ENCODE measurements at regions not wholly inside any gene's neighbourhood (a gene's known extent, or its start where the extent isn't known, plus 50 kb on each side); places are given as distances from the start of the nearest gene placed in this dataset.
"Not testable (repeated sequence)": the region's sequence is repeated elsewhere in the genome, so short reads cannot be mapped to it uniquely, and the experiment has no call there.

DNA sequence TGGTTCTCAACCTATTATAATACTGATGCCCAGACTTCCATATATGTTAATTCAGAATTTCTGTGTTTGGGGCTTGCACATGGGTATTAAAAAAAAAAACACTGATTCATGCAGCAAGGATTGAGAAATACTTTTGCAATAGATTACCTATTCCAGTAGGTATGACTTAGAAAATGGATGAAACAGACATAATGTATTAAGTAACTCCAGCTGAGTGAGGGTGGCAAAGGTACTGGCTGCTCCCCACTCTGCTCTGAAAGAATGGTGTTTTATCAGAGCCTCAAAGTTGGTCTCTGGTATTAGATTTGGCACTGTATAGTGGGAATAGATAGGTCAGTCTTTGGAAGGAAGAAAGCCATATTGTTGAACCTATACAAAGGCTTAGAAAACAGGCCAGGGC lies 234.3 kb upstream of the FOLH1 start:
- Mint-ChIP-seq H3K4me1 (no peaks in the 10 kb centered on the region), H3K36me3 (ENCODE audit: low read depth) (peaks cover 3% of the 10 kb centered on the region), H3K27ac (no peak overlapping the region), H3K4me3 (no peak overlapping the region), H3K27me3 (no peaks in the 10 kb centered on the region)
- ATAC-seq (no peak), DNase-seq (no peak)
- no peaks in the 10 kb centered on the region for H3K9me3 ChIP-seq (ENCODE audit: control insufficient read depth, low read length, poor library complexity, severe bottlenecking)

DNA sequence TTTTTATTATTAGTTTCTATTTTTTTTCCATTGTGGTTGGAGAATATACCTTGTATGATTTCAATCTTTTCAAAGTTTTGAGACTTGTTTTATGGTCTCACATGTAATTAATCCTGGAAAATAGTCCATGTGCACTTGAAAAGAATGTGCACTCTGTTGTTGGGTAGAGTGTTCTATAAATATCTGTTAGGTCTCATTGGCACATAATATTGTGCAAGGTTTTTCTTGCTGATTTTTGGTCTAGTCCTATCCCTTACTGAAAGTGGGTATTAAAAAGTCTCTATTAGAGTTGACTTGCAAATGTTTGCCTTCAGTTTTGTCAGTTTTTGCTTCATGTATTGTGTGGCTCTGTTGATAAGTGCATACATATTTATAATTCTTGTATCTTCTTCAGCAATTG lies 231.5 kb upstream of the FOLH1 start:
- not testable (repeated sequence) for H3K9me3 ChIP-seq (ENCODE audit: control insufficient read depth, low read length, poor library complexity, severe bottlenecking); H3K4me3 Mint-ChIP-seq; H3K4me1 Mint-ChIP-seq; H3K27ac Mint-ChIP-seq; ATAC-seq; DNase-seq; H3K27me3 Mint-ChIP-seq; H3K36me3 Mint-ChIP-seq (ENCODE audit: low read depth)

DNA sequence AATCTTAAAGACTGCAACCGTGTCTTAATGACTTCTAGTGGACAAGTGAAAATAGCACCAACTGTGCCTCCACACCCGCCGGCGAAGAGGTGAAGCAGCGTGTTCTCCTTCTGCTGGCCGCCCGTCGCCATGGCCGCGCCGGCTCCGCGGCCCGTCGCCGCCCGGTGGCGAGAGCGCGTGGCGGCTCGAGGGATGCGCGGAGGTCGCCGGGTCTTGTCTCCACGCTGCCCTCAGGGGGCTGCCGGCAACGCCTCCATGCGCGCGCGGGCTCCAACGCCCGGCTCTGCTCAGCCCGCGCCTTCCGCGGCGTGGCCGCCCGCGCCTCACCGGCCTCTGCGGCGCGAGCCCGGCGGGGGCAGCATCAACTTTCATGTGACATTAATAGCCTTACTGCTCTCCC lies 225.9 kb upstream of the FOLH1 start:
- not testable (repeated sequence) for H3K4me3 Mint-ChIP-seq; H3K36me3 Mint-ChIP-seq (ENCODE audit: low read depth); H3K9me3 ChIP-seq (ENCODE audit: control insufficient read depth, low read length, poor library complexity, severe bottlenecking); H3K27ac Mint-ChIP-seq; ATAC-seq; DNase-seq; H3K27me3 Mint-ChIP-seq; H3K4me1 Mint-ChIP-seq

DNA sequence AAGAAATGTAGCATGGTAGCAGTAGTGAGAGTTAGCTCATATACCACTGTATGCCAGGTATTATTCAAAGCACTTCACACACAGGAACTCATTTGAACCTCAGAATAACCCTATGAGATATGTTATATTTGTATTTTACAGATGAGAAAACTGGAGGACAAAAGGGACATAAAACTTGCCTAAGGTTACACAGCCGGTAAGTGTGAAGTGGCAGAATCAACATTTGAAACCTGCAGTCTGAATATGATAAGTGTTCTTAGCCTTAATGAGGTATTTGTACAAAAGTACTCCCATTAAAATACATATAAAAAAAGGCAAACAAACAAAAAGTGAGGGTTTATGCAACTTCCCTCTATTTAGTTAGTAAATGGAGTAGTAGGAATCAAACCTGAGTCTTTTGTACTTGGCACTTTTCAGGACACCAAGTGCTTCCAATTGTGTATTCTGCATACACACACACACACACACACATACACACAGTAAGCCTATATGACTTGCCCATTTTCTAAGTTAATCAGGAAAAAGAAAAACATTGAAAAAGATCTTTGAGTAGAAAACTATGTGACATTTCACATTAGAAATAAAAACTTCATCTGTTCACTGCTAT lies 223.9 kb upstream of the FOLH1 start:
- H3K4me1 Mint-ChIP-seq = no peaks in the 10 kb centered on the region
- H3K36me3 Mint-ChIP-seq (ENCODE audit: low read depth) = no peaks in the 10 kb centered on the region
- ATAC-seq (no peak), DNase-seq (no peak)
- no peaks in the 10 kb centered on the region for H3K9me3 ChIP-seq (ENCODE audit: control insufficient read depth, low read length, poor library complexity, severe bottlenecking)
- no peak overlapping the region for H3K27ac Mint-ChIP-seq
- H3K27me3 Mint-ChIP-seq = no peaks in the 10 kb centered on the region
- H3K4me3 Mint-ChIP-seq = no peak overlapping the region

DNA sequence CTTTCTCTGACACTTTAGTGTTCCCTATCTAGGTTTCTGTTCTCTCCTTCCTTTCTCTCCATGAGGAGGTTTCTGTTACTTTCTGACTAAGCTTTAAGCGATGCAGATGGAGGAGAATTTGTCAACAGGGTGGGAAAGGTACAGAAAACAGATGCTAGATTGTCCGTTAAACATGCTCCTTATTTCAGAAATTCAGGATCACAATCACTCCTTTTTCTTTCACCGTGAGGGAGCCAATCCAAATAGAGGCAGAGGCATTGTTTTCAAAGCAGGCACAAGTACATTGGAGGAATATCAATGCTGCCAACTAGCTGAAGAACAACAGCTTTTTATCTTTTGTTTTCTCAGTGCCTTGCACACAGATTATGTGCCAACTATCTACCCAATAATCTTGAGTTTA lies 215.7 kb upstream of the FOLH1 start:
- Mint-ChIP-seq H3K4me1 (no peaks in the 10 kb centered on the region), H3K36me3 (ENCODE audit: low read depth) (no peaks in the 10 kb centered on the region), H3K27ac (no peak overlapping the region), H3K4me3 (no peak overlapping the region), H3K27me3 (no peaks in the 10 kb centered on the region)
- DNase-seq (no peak), ATAC-seq (no peak)
- H3K9me3 ChIP-seq (ENCODE audit: control insufficient read depth, low read length, poor library complexity, severe bottlenecking) = peaks cover 3% of the 10 kb centered on the region

DNA sequence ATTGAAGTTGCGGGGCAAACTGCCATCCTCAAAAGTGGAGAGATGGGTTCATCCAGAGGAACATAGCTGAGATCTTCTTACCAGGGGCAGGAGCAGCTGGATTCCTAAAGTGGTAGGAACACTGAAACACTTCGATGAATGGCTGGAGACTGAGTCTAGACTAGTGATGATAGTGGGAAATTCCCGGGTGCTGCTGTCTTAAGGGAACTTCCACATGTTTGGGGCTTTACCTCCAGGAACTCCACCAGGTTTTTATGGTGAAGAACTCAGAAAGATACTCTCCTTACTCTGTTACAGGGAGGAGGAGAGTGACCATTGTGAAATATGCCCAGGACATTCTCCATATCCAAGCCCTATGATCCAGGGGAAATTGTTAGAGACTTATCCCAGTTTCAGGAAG lies 210.5 kb upstream of the FOLH1 start:
- H3K27ac Mint-ChIP-seq; DNase-seq; ATAC-seq; H3K36me3 Mint-ChIP-seq (ENCODE audit: low read depth); H3K9me3 ChIP-seq (ENCODE audit: control insufficient read depth, low read length, poor library complexity, severe bottlenecking); H3K4me3 Mint-ChIP-seq; H3K27me3 Mint-ChIP-seq; H3K4me1 Mint-ChIP-seq: not testable (repeated sequence)

DNA sequence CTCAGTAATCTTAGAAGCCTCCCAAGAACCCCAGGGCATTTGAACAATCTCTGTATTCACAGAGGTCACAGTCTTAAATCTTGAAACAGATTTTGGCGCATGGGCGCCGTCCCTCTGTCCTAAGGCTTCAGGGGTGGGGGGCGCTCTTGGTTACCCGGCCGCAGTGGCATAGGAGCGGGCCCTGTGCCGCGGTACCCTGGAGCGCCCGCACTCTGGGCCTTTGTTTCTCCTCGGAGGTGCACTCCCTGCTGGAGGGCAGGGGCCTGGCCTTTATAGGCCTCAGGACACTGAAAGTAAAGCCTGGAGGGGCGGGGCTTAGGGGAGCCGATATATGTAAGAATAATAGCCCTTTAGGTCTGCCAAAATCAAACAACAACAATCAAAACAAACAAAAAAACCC lies 197.3 kb upstream of the FOLH1 start:
- no peak for DNase-seq
- no peak for ATAC-seq
- H3K4me1 Mint-ChIP-seq = no peaks in the 10 kb centered on the region
- H3K27me3 Mint-ChIP-seq = no peaks in the 10 kb centered on the region
- H3K27ac Mint-ChIP-seq = peak overlapping the region; percentile 66
- H3K9me3 ChIP-seq (ENCODE audit: control insufficient read depth, low read length, poor library complexity, severe bottlenecking) = no peaks in the 10 kb centered on the region
- no peaks in the 10 kb centered on the region for H3K36me3 Mint-ChIP-seq (ENCODE audit: low read depth)
- no peak overlapping the region for H3K4me3 Mint-ChIP-seq

DNA sequence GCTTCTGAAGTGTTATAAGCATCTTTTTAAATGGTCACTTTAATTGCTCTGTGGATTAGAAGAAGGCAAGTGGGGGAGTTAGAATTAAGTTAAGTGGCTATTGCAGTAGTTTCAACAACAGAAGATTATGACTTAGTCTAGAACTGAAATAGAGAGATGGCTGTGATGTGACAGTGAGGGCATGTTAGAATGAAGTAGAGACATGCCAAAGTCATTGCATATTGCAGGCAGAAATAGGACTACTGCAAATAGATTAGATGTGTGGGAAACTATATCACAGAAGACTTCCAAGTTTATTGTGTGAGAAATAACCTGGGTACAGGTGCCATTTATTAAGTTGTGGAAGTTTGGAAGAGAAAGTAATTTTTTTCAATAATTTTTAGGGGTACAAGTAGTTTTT lies 187.4 kb upstream of the FOLH1 start:
- not testable (repeated sequence) for H3K36me3 Mint-ChIP-seq (ENCODE audit: low read depth); DNase-seq; H3K4me1 Mint-ChIP-seq; ATAC-seq; H3K27me3 Mint-ChIP-seq; H3K4me3 Mint-ChIP-seq; H3K9me3 ChIP-seq (ENCODE audit: control insufficient read depth, low read length, poor library complexity, severe bottlenecking); H3K27ac Mint-ChIP-seq

DNA sequence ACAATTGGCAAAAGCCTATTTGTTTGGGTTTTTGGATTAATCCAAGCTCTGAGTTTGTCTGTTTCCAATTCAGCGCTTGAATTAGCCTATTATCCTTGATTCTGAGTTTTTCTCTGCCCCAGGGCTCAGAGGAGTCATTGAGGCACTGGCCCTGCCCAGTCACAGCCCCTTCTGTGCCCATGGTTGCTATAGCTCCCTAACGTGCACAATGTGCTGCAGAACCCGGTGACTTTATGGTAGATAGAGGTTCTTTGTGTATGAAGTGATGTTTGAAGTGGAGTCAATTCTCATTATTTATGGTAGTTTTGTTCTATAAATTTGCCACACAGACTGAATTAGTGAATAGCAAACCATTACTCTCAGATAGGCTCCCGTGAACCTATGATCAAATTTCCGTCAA lies 182.0 kb upstream of the FOLH1 start:
- not testable (repeated sequence) for DNase-seq; H3K4me1 Mint-ChIP-seq; H3K4me3 Mint-ChIP-seq; H3K27ac Mint-ChIP-seq; ATAC-seq; H3K9me3 ChIP-seq (ENCODE audit: control insufficient read depth, low read length, poor library complexity, severe bottlenecking); H3K27me3 Mint-ChIP-seq; H3K36me3 Mint-ChIP-seq (ENCODE audit: low read depth)

DNA sequence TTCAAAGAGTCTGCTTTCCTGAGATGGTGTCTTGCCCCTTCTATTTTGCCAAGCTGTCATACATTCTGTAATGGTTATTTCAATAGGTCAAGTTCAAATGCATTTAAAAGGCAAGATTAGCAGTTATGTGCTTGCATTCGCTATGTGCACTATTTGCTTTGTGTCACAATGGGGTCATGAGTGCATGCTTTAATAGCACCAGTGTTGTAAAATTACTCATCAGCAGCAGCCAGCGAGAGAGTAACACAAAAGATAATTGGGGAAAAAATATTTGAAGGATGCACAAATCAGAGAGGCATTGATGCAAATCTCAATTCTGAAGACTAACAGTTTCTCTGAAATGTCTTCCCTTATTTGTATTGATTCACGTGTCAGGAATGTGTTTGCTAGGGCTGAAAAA lies 180.7 kb upstream of the FOLH1 start:
- not testable (repeated sequence) for H3K27ac Mint-ChIP-seq; H3K4me1 Mint-ChIP-seq; H3K4me3 Mint-ChIP-seq; H3K27me3 Mint-ChIP-seq; H3K9me3 ChIP-seq (ENCODE audit: control insufficient read depth, low read length, poor library complexity, severe bottlenecking); ATAC-seq; DNase-seq; H3K36me3 Mint-ChIP-seq (ENCODE audit: low read depth)

DNA sequence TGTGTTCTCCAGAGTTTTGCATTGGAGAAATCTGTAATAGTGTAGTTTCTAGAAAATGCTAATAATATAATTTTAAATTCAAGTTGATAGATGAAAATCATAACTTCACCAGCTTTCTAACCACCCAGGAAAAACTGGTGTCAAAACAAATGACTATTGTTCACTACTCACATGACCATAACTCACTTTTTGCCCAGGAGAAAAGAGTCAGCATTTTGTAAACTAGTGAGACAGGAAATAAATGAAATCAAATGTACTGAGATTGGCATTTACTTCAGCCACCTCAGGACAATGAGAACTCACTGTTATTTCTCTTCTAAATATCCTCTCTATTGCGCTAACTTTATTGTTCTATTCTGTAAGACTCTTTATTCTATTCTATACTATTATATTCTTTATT lies 176.0 kb upstream of the FOLH1 start:
- not testable (repeated sequence) for H3K4me3 Mint-ChIP-seq; H3K27me3 Mint-ChIP-seq; H3K4me1 Mint-ChIP-seq; ATAC-seq; DNase-seq; H3K27ac Mint-ChIP-seq; H3K9me3 ChIP-seq (ENCODE audit: control insufficient read depth, low read length, poor library complexity, severe bottlenecking); H3K36me3 Mint-ChIP-seq (ENCODE audit: low read depth)

DNA sequence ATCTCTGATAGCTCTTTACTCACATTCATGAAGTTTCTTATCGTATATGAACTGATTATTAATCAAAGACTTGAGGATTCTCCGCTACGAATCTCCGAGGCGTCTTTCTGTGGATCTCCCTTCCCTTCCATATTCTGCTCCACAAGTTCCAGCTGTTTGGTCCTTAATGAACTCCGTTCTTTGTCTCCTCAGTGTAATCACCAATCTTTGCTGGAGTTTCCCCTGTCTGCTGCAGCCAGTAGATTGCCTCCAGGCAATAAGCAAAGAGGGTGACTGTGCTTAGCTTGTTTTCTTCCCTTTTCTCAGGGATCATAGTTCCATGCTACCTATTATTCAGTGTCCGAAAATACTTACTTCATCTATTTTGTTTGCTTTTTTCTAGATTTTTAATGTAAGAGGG lies 169.6 kb upstream of the FOLH1 start:
- Mint-ChIP-seq H3K4me1 (no peaks in the 10 kb centered on the region), H3K36me3 (ENCODE audit: low read depth) (no peaks in the 10 kb centered on the region), H3K4me3 (no peak overlapping the region), H3K27me3 (no peaks in the 10 kb centered on the region), H3K27ac (no peak overlapping the region)
- ATAC-seq (no peak), DNase-seq (no peak)
- no peaks in the 10 kb centered on the region for H3K9me3 ChIP-seq (ENCODE audit: control insufficient read depth, low read length, poor library complexity, severe bottlenecking)

DNA sequence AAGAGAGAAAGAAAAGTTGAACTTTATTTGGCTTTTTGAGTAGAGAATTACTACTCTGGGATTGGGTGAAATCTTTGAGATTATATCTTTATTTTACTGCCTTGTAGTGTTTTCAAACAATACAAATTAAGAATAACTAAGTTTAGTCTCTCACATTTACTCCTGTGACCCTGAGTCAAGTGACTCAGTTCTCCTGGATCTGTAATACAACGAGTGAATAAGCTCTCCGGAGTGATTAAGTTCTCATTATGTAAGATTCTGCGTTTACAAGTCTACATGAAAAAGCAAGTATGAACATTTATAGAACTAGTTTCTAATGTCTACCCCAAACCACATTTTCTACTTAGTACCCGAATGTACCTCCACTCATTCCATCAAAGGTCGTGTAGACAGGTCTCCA lies 165.5 kb upstream of the FOLH1 start:
- H3K4me1 Mint-ChIP-seq; H3K27ac Mint-ChIP-seq; H3K27me3 Mint-ChIP-seq; ATAC-seq; H3K4me3 Mint-ChIP-seq; DNase-seq; H3K36me3 Mint-ChIP-seq (ENCODE audit: low read depth); H3K9me3 ChIP-seq (ENCODE audit: control insufficient read depth, low read length, poor library complexity, severe bottlenecking): not testable (repeated sequence)

DNA sequence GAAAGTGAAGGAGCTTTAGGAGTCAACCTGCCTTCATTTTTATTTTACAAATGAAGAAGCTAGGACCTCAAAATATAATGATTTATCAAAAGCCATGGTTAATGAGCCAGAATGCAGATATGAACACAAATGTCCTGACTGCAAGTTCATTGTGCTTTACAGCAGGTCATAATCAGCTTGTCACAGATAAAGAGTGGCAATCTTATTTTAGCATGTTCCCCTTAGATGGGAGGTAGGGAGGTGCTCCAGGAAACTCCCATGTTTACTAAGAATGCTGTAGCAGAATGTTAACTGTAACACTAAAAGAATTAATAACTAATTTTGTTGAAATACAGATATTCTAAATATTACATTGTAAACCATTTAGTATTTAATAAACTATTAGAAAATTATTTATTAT lies 165.0 kb upstream of the FOLH1 start:
- not testable (repeated sequence) for H3K4me1 Mint-ChIP-seq

More for the DNA sequence above, 165.0 kb upstream of the FOLH1 start:
- not testable (repeated sequence) for H3K27ac Mint-ChIP-seq; DNase-seq; H3K36me3 Mint-ChIP-seq (ENCODE audit: low read depth); ATAC-seq; H3K27me3 Mint-ChIP-seq; H3K4me3 Mint-ChIP-seq; H3K9me3 ChIP-seq (ENCODE audit: control insufficient read depth, low read length, poor library complexity, severe bottlenecking)
